GM18517 (cell line): ENCODE measurements at regions not wholly inside any gene's neighbourhood (a gene's known extent, or its start where the extent isn't known, plus 50 kb on each side); places are given as distances from the start of the nearest gene placed in this dataset.
A peak's percentile ranks its signal among the peaks of the same experiment; 100 is the strongest.
"Not testable (repeated sequence)": the region's sequence is repeated elsewhere in the genome, so short reads cannot be mapped to it uniquely, and the experiment has no call there.

Experiments
- ATAC-seq: cut with Tn5 transposase; IDR thresholded peaks from one replicate; pipeline ENCODE4 v1.9.1; 2021; ENCODE audit warnings: mild to moderate bottlenecking, moderate library complexity; ENCODE audit not compliant: unreplicated experiment

DNA sequence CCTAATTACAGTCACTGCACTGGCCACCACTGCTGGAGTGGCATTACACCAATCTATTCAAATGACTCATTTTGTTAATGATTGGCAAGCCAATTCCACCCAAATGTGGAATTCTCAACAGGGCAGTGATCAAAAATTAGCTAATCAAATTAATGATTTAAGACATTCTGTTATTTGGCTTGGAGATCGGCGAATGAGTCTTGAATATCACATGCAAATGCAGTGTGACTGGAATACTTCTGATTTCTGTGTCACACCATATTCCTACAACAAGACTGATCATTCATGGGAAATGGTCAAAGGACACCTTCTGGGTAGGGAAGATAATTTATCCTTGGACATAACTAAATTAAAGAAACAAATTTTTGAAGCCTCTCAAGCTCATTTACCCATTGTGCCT lies 165.1 kb downstream of the IER5 start:
- ATAC-seq: not testable (repeated sequence)

- ATAC-seq: no peak
Measured at GRCh38 chr1:181255270-181255929, 166.9 kb downstream of the IER5 start.

- ATAC-seq: peak; percentile 73
Measured at GRCh38 chr1:181257117-181257516, 168.6 kb downstream of the IER5 start.

DNA sequence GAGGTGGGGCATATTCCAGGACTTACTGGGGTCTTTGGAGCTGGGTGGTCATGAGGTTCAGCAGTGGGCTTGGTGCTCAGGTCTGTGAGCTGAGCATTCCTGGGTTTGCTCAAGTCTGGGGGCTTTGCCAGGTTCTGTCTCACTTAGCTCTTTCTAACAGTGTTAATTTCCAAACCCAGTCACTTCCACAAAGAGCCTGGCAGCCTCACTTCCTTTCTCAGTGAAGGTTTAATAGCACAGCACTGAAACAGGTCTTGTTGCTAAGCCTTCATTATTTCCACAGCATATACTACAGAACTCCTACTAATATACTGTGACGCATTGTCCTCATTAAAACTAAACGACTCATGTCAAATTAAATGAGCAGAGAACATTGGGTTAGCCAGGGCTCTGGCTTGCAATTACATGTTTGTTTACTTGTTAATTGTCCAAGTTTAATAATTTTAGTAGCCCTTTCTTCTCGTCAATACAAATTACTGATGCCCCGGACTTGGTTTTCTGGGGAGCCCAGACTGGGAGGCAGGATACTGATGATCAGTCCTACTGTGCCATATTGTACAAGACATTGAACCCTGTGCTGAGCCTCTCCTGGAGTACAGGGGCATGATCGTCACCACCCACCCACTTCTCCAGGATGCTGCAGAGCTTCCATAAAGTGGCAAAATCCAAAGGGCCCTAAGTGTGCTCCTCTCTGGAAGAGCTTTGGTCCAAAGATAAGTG lies 170.7 kb downstream of the IER5 start:
- no peak for ATAC-seq

- no peak for ATAC-seq
Measured at GRCh38 chr1:181260271-181260670, 171.8 kb downstream of the IER5 start.

DNA sequence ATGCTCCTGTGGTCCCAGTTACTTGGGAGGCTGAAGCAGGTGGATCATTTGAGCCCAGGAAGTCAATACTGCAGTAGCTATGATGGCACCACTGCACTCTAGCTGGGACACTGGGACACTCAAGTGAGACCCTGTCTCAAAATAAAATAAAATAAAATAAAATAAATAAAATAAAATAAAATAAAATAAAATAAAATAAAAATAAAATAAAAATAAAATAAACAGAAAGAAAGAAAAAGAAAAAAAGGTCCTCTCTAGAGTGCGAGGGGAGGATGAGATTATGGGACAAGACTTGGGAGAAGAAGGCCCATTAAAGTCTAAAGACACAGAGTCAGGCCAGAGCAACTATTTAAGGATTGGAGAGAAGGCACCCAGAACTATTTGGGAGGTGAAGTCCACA lies 172.5 kb downstream of the IER5 start:
- ATAC-seq: no peak

DNA sequence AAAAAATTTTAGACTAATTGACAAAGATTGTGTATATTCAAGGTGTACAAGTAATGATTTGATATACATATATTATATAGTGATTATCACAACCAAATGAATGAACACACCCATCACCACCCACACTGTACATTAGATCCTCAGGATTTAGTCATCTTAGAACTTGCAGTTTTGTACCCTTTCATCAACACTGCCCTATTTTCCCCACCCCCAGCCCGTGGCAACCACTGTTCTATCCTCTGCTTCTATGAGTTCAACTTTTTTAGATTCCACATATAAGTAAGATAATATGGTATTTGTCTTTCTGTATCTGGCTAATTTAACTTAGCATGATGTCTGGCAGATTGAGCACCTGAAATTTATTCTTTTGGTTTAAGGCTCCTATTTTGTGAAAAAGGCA lies 173.6 kb downstream of the IER5 start:
- no peak for ATAC-seq

- no peak for ATAC-seq
Measured at GRCh38 chr1:181263444-181263843, 174.9 kb downstream of the IER5 start.

DNA sequence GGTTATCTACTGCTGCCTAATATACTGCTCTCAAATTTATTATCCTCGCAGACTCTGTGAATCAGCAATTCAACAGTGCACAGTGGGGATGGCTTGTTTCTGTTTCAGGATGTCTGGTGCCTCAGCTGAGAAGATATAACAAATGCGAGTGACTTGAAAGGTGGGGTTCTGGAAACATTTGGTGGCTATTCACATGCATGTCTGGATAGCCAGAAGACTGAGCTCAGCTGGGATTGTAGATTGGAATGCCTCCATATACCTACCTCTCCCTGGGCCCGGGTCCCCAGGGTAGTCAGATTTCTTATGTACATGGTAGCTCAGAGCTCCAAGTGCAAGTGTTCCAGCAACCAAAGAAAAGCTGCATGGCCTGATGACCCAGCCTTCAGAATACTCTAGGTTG lies 176.3 kb downstream of the IER5 start:
- no peak for ATAC-seq

- ATAC-seq: no peak
Measured at GRCh38 chr1:181284978-181285377, 196.5 kb downstream of the IER5 start.

DNA sequence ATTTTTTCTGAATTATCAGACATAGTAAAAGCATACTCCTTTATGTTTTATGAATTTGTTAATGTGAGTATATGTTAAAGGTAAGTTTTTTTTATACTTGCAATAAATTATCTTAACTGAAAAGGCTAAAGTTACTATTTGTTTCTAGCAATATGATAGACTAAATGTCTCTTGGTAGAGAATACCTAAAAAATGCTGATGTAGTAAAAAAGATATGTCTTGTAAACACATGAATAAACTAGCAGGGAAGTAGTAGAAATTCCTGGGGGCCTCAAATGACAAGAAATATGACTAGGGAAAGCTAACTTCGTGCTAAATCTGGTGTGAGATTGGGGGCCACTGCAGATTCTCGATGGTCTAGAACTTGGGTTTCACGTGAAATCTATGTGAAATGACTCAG lies 188.1 kb upstream of the CACNA1E start:
- no peak for ATAC-seq

DNA sequence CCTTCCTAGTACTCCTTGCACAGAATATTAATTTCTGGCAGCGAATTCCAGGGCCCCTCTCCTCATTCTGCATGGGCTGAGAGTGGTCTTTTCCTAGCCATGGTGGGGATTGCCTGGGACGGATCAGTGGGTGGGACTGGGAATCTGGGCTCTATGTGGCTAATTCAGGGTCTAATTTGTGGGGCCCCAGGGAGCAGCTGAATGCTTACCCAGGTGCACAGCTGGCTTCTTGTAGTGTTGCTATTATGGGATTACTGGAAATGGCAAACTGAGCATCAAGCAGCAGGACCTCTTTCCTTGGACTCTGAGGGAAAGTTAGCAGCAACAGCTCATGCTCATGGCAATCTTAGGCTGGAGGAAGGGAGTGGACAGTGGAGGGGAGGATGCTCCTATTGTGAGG lies 187.1 kb upstream of the CACNA1E start:
- ATAC-seq: no peak

DNA sequence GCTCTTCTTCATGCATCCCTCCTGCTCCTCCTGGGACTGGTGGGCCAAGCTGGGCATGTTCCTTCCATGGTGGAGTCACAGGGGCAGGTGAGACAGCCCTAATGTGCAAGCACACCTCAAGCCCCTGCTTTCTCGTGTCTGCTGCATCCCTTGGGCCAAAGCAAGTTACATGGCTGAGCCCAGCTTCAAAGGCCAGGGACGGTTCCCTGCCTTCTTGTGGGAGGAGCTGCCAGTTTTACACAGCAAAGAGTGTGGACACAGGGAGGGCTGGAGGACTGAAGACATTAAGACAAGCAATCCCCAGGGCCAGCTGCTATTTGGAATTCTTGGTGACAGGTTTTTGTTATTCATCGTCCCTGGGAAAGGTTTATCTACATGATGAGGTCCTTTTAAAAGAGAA lies 175.2 kb upstream of the CACNA1E start:
- no peak for ATAC-seq

GRCh38 chr1:181310560-181310959 lies 172.8 kb upstream of the CACNA1E start:
- no peak for ATAC-seq

DNA sequence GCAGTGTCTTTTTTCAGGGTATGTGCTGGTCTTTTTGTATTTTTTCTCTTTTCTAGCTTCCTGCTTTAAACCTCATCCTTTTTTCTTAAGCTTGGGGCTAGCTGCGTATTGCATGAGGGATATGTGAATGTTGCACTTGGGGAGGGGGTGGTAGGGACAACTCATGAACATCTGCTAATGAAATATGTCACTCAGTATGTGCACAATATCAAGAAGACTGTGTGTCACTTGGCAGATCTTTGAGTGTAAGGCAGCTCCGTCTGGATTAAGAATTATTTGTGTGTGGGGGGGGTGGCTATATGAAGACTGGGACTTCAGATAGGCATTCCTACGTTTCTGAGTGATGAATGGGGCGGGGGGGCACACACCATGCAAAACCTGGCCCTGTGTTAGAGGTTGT lies 170.4 kb upstream of the CACNA1E start:
- ATAC-seq: no peak

DNA sequence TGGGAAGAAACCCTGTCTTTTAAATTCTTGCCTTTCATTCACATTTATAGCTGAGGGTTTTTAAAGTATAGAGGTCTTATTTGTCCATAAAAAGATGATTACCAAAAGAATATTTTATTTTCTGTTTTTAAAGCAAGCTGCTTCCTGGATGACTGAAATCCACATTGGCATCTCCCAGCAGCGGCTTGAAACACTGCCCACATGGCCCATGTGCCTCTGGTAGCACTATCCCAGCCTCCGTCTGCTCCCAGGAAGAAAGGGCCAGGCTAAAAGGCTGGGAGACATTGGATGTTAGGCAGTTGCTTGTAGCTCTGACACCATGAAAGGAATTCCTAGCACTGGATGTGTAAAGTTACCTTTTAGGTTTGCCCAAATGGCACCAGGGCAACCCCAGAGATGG lies 169.9 kb upstream of the CACNA1E start:
- no peak for ATAC-seq

- no peak for ATAC-seq
Measured at GRCh38 chr1:181314010-181314409, 169.3 kb upstream of the CACNA1E start.

DNA sequence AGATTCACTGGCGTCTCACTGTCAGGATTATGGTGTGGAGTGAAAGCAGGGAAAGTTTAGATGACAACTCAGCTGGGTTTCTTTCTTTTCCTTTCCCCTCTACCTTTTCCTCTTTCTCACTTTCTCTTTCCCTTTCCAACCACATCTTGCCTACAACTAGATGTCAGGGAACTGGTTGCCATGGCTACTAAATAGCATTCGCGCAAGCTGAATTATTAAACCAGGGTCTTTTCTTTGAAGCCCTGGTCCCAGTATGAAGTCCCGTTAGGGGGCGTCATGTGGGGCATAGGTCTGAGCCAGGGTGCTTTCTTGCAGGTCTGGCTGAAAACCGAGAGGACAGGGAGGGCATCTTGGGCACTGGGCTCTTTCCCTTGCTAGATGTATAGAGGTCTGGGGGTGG lies 168.4 kb upstream of the CACNA1E start:
- ATAC-seq: no peak

- no peak for ATAC-seq
Measured at GRCh38 chr1:181317261-181317930, 165.9 kb upstream of the CACNA1E start.

- ATAC-seq: no peak
Measured at GRCh38 chr1:181318022-181318857, 165.1 kb upstream of the CACNA1E start.

- no peak for ATAC-seq
Measured at GRCh38 chr1:181318858-181319235, 164.5 kb upstream of the CACNA1E start.
